ENCODE measurements at regions not wholly inside any gene's neighbourhood (a gene's known extent, or its start where the extent isn't known, plus 50 kb on each side); places are given as distances from the start of the nearest gene placed in this dataset.

- ATAC-seq (no peak), DNase-seq (no peak)
- Histone ChIP-seq H3K27me3 (ENCODE audit: insufficient read depth in 3 of 3, low read length in 2 of 3) (peaks cover 0 to 6% (median 3%) of the 10 kb centered on the region in 3 donors), H3K4me3 (no peak overlapping the region), H3K9me3 (no peaks in the 10 kb centered on the region), H3K4me1 (no peaks in the 10 kb centered on the region), H3K36me3 (ENCODE audit: insufficient read depth in 1 of 2, low read depth in 1 of 2) (no peaks in the 10 kb centered on the region), H3K27ac (no peak overlapping the region)
- intact Hi-C loops (cut with DNase I), result no loop called here
- WGBS, 3 donors, result 79 to 86% (median 82%) methylated on average over 4 of the region's 4 CpGs
- TF ChIP-seq CTCF (IDR thresholded peaks at IDR 0.05), result no peak
Measured at GRCh38 chr1:14442669-14443068, 155.8 kb upstream of the KAZN start.

- WGBS, 3 donors, result 56 to 67% (median 59%) methylated on average over 4 of the region's 4 CpGs
- DNase-seq (no peak), ATAC-seq (no peak)
- no peak for TF ChIP-seq CTCF (IDR thresholded peaks at IDR 0.05)
- Histone ChIP-seq H3K36me3 (ENCODE audit: insufficient read depth in 1 of 2, low read depth in 1 of 2) (no peaks in the 10 kb centered on the region), H3K27me3 (ENCODE audit: insufficient read depth in 3 of 3, low read length in 2 of 3) (peaks cover 0 to 6% (median 3%) of the 10 kb centered on the region in 3 donors), H3K4me3 (no peak overlapping the region), H3K4me1 (no peaks in the 10 kb centered on the region), H3K27ac (no peak overlapping the region), H3K9me3 (no peaks in the 10 kb centered on the region)
- intact Hi-C loops (cut with DNase I), result no loop called here
Measured at GRCh38 chr1:14443164-14443787, 155.2 kb upstream of the KAZN start.

- no peak for ATAC-seq
- no peaks in the 10 kb centered on the region for H3K36me3 ChIP-seq (ENCODE audit: insufficient read depth in 1 of 2, low read depth in 1 of 2)
- WGBS, 3 donors, result 69 to 92% (median 78%) methylated on average over 2 of the region's 2 CpGs
- TF ChIP-seq CTCF (IDR thresholded peaks at IDR 0.05), result no peak
- intact Hi-C loops (cut with DNase I), result no loop called here
- H3K27me3 ChIP-seq (ENCODE audit: insufficient read depth in 3 of 3, low read length in 2 of 3), result peaks cover 0 to 6% (median 3%) of the 10 kb centered on the region in 3 donors
- H3K9me3 ChIP-seq, result no peaks in the 10 kb centered on the region
- no peak overlapping the region for H3K27ac ChIP-seq
- no peak for DNase-seq
- no peak overlapping the region for H3K4me3 ChIP-seq
- no peaks in the 10 kb centered on the region for H3K4me1 ChIP-seq
Measured at GRCh38 chr1:14451217-14451616, 147.3 kb upstream of the KAZN start.

GRCh38 chr1:14452551-14452950 is 145.9 kb upstream of the KAZN start:
- TF ChIP-seq CTCF (IDR thresholded peaks at IDR 0.05), result no peak
- Histone ChIP-seq H3K27ac (no peak overlapping the region), H3K27me3 (ENCODE audit: insufficient read depth in 3 of 3, low read length in 2 of 3) (no peaks in the 10 kb centered on the region), H3K4me3 (no peak overlapping the region), H3K9me3 (no peaks in the 10 kb centered on the region), H3K4me1 (no peaks in the 10 kb centered on the region), H3K36me3 (ENCODE audit: insufficient read depth in 1 of 2, low read depth in 1 of 2) (no peaks in the 10 kb centered on the region)
- intact Hi-C loops (cut with DNase I), result no loop called here
- DNase-seq, result no peak
- ATAC-seq, result no peak
- WGBS, 3 donors, result 84 to 88% (median 87%) methylated on average over 4 of the region's 4 CpGs

GRCh38 chr1:14460173-14460572 is 138.3 kb upstream of the KAZN start:
- no peaks in the 10 kb centered on the region for H3K9me3 ChIP-seq
- TF ChIP-seq CTCF (IDR thresholded peaks at IDR 0.05), result no peak
- DNase-seq, result no peak
- 24 to 37% (median 36%) methylated on average over 3 of the region's 3 CpGs for WGBS, 3 donors
- H3K27ac ChIP-seq, result no peak overlapping the region
- intact Hi-C loops (cut with DNase I), result no loop called here
- no peak for ATAC-seq
- H3K4me1 ChIP-seq, result no peaks in the 10 kb centered on the region
- no peaks in the 10 kb centered on the region for H3K36me3 ChIP-seq (ENCODE audit: insufficient read depth in 1 of 2, low read depth in 1 of 2)
- no peaks in the 10 kb centered on the region for H3K27me3 ChIP-seq (ENCODE audit: insufficient read depth in 3 of 3, low read length in 2 of 3)
- H3K4me3 ChIP-seq, result no peak overlapping the region

Measured in psoas muscle (tissue), 7 donors.